K562 (cell line): ENCODE measurements at regions not wholly inside any gene's neighbourhood (a gene's known extent, or its start where the extent isn't known, plus 50 kb on each side); places are given as distances from the start of the nearest gene placed in this dataset.
A peak's percentile ranks its signal among the peaks of the same experiment; 100 is the strongest.

ENCODE experiments used
- ATAC-seq: fragments of 200-7000 bp; cut with Tn5 transposase; 3 replicates; pipeline ENCODE4 v1.9.1; 2020; ENCODE audit warnings: moderate library complexity
- BruUV-seq: library from RNA; stranded (reverse); fragments of 400-500 nt; replicated peaks from 2 replicates; lab custom pipeline; 2021; lab: Mats Ljungman, UMichigan
- CTCF ChIA-PET: fragments of 300-600 bp; formaldehyde crosslinking; extraction: SDS; loops from one replicate; lab custom pipeline; 2021; ENCODE audit warnings: low intra/inter-chr PET ratio; lab: Yijun Ruan, JAX
- POLR2A ChIA-PET: fragments of 300-600, 350-650 bp; sonication (Branson Sonifier 250); formaldehyde crosslinking; extraction: SDS; loops from one replicate; lab custom pipeline; 2021; ENCODE audit warnings: antibody characterized with exemption, inconsistent platforms; lab: Yijun Ruan, JAX
- DNase-seq, 4 experiments: peaks; one replicate each; pipeline versions ENCODE4 v3.0.0 to v3.0.0-alpha.2; 2011 to 2018; ENCODE audit warnings: low spot score in 3 of 4, mixed read lengths in 3 of 4; ENCODE audit errors: extremely low read depth in 1 of 4
- FAIRE-seq: peaks from 2 replicates; lab custom pipeline; 2011; peaks lifted over from hg19 to GRCh38; lab: Jason Lieb, UNC
- H2AFZ ChIP-seq: 2 replicates; pipeline ENCODE4 v1.6.0; 2011; ENCODE audit warnings: low read depth, low read length, control low read depth, inconsistent platforms
- H3K27ac ChIP-seq: fragments of 200-600 bp; 3 replicates; pipeline ENCODE4 v1.8.0; 2011; ENCODE audit warnings: low read depth, mild to moderate bottlenecking, control low read depth, inconsistent platforms, low read length, moderate library complexity, mixed read lengths; ENCODE audit errors: extremely low read depth
- H3K27me3 ChIP-seq, 2 experiments: fragments of 300-600 bp in 1 of 2; 2 replicates in 1 of 2; 3 replicates in 1 of 2; pipeline versions ENCODE4 v1.6.0 to v1.8.0; 2011; ENCODE audit warnings: inconsistent platforms in 2 of 2, low read length in 2 of 2, mild to moderate bottlenecking in 1 of 2, mixed read lengths in 1 of 2, moderate library complexity in 1 of 2; ENCODE audit not compliant: control insufficient read depth in 2 of 2, insufficient read depth in 2 of 2
- H3K36me3 ChIP-seq: fragments of 300-600 bp; 3 replicates; pipeline ENCODE4 v1.8.0; 2011; ENCODE audit warnings: mild to moderate bottlenecking, low read length, inconsistent platforms; ENCODE audit not compliant: control insufficient read depth, insufficient read depth
- H3K4me1 ChIP-seq, 2 experiments: fragments of 200-600 bp in 1 of 2; replicated peaks in 1 of 2; 2 replicates in 1 of 2; 3 replicates in 1 of 2; pipeline versions ENCODE4 v1.5.1 to v1.8.0; 2011; ENCODE audit warnings: inconsistent platforms in 2 of 2, low read length in 2 of 2, mild to moderate bottlenecking in 1 of 2, mixed read lengths in 1 of 2, moderate library complexity in 1 of 2; ENCODE audit not compliant: control insufficient read depth in 2 of 2, insufficient read depth in 2 of 2
- H3K4me2 ChIP-seq: 2 replicates; pipeline ENCODE4 v1.6.1; 2011; ENCODE audit warnings: low read length, control low read depth, inconsistent platforms, mixed read lengths; ENCODE audit not compliant: insufficient read depth
- H3K4me3 ChIP-seq: fragments of 200-600 bp; sonication (generic), shearing (Covaris generic); 2 replicates; pipeline ENCODE4 v1.5.1; 2016; ENCODE audit warnings: control low read depth, inconsistent platforms
- H3K79me2 ChIP-seq: fragments of 200-600 bp; 3 replicates; pipeline ENCODE4 v1.8.0; 2011; ENCODE audit warnings: low read length, inconsistent platforms; ENCODE audit not compliant: control insufficient read depth, insufficient read depth
- H3K9ac ChIP-seq, 2 experiments: 2 replicates each; pipeline versions ENCODE4 v1.6.0 to v1.6.1; 2011; ENCODE audit warnings: low read depth in 2 of 2, low read length in 2 of 2, control low read depth in 1 of 2, inconsistent platforms in 1 of 2, mild to moderate bottlenecking in 1 of 2, mixed read lengths in 1 of 2; ENCODE audit not compliant: insufficient read depth in 1 of 2
- H3K9me1 ChIP-seq: one replicate; pipeline ENCODE4 v1.6.0; 2011; ENCODE audit warnings: inconsistent platforms, mild to moderate bottlenecking, low read length, moderate library complexity; ENCODE audit not compliant: control insufficient read depth, insufficient read depth
- H3K9me3 ChIP-seq: replicated peaks from 2 replicates; pipeline ENCODE4 v1.5.1; 2011; ENCODE audit warnings: low read depth, low read length, inconsistent platforms; ENCODE audit not compliant: control insufficient read depth, insufficient read depth
- H4K20me1 ChIP-seq: replicated peaks from 2 replicates; pipeline ENCODE4 v1.6.1; 2011; ENCODE audit warnings: low read length, inconsistent platforms, mixed read lengths; ENCODE audit not compliant: control insufficient read depth, insufficient read depth
- MAZ ChIP-seq, 2 experiments: fragments of 450-650 bp in 1 of 2; sonication (generic) in 1 of 2; formaldehyde crosslinking; IDR thresholded peaks in 1 of 2; conservative IDR thresholded peaks in 1 of 2; 2 replicates each; pipeline versions ENCODE4 v1.4.0 to v1.5.0; 2020; ENCODE audit warnings: mild to moderate bottlenecking in 1 of 2, missing genetic modification reagents in 1 of 2
- SAP30 ChIP-seq: fragments of 200-600 bp; sonication (generic); IDR thresholded peaks from 2 replicates; pipeline ENCODE4 v1.6.1; 2012; ENCODE audit warnings: borderline replicate concordance, low read depth, mild to moderate bottlenecking, moderate library complexity, low read length, control low read depth, inconsistent platforms; ENCODE audit not compliant: insufficient read depth, poor library complexity, severe bottlenecking
- ZBED1 ChIP-seq: IDR thresholded peaks from 2 replicates; pipeline ENCODE4 v1.6.1; 2014
- WGBS: fragments of 100-300 bp; shearing (Covaris generic); methylation state at CpG from one replicate; pipeline ENCODE4 v1.1.6; 2016; ENCODE audit warnings: low coverage, mixed read lengths; ENCODE audit not compliant: insufficient coverage; ENCODE audit errors: missing lambda C conversion rate; 5-methylcytosine and 5-hydroxymethylcytosine counted together
- in situ Hi-C: fragments of 300-500 bp; cut with MboI; formaldehyde crosslinking; loops from 4 replicates; pipeline ENCODE4 v1.15.0; 2018; ENCODE audit warnings: inconsistent platforms, mixed read lengths
- intact Hi-C: fragments of 100-400 bp; cut with micrococcal nuclease; formaldehyde crosslinking; loops from 2 replicates; pipeline ENCODE4 v1.14.2; 2022
- TF ChIP-seq, protein P1 (sequence below): fragments of 250-450 bp; sonication (Bioruptor Pico); IDR thresholded peaks from 2 replicates; pipeline ENCODE4 v1.4.0; 2020
- TF ChIP-seq, protein P2 (sequence below), 3 experiments: IDR thresholded peaks in 2 of 3; conservative IDR thresholded peaks in 1 of 3; 2 replicates each; pipeline ENCODE4 v1.5.1; 2011 to 2012; ENCODE audit warnings: low read length in 3 of 3, mild to moderate bottlenecking in 3 of 3, control low read depth in 2 of 3, improper control_type of control experiment in 1 of 3, inconsistent platforms in 1 of 3, low read depth in 1 of 3, mixed read lengths in 1 of 3, moderate library complexity in 1 of 3; ENCODE audit not compliant: insufficient read depth in 2 of 3

DNA sequence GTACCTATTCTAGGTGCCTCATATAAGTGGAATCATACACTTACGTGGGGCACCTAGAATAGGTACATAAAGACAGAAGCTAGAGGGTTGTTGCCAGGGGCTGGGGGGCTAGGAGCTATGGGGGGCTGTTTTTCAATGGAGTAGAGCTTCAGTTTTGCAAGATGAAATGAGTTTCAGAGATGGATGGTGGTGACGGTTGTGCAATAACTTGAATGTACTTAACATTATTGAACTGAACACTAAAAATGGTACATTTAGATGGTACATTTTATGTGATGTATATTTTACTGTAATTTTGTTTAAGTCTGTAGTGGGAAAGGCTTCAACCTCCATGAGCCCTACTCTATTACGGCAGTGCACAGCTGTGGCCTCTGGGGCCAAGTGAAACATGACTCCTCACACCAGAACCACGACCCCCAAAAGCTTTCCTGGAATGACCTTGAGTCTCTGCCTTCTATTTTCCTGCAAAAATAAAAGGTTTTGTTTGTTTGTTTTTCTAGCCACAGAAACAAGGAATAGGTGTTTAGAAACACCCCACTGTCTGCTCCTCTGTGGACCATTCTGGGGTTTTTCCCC, 147.3 kb upstream of the PLXNA4 start (continued):
- TF ChIP-seq MAZ (CRISPR knock-in tag; conservative IDR thresholded peaks at IDR 0.05 in 1 of 2, IDR thresholded peaks at IDR 0.05 in 1 of 2) (no peak), ZBED1 (no peak)
- TF ChIP-seq, protein P1, sequence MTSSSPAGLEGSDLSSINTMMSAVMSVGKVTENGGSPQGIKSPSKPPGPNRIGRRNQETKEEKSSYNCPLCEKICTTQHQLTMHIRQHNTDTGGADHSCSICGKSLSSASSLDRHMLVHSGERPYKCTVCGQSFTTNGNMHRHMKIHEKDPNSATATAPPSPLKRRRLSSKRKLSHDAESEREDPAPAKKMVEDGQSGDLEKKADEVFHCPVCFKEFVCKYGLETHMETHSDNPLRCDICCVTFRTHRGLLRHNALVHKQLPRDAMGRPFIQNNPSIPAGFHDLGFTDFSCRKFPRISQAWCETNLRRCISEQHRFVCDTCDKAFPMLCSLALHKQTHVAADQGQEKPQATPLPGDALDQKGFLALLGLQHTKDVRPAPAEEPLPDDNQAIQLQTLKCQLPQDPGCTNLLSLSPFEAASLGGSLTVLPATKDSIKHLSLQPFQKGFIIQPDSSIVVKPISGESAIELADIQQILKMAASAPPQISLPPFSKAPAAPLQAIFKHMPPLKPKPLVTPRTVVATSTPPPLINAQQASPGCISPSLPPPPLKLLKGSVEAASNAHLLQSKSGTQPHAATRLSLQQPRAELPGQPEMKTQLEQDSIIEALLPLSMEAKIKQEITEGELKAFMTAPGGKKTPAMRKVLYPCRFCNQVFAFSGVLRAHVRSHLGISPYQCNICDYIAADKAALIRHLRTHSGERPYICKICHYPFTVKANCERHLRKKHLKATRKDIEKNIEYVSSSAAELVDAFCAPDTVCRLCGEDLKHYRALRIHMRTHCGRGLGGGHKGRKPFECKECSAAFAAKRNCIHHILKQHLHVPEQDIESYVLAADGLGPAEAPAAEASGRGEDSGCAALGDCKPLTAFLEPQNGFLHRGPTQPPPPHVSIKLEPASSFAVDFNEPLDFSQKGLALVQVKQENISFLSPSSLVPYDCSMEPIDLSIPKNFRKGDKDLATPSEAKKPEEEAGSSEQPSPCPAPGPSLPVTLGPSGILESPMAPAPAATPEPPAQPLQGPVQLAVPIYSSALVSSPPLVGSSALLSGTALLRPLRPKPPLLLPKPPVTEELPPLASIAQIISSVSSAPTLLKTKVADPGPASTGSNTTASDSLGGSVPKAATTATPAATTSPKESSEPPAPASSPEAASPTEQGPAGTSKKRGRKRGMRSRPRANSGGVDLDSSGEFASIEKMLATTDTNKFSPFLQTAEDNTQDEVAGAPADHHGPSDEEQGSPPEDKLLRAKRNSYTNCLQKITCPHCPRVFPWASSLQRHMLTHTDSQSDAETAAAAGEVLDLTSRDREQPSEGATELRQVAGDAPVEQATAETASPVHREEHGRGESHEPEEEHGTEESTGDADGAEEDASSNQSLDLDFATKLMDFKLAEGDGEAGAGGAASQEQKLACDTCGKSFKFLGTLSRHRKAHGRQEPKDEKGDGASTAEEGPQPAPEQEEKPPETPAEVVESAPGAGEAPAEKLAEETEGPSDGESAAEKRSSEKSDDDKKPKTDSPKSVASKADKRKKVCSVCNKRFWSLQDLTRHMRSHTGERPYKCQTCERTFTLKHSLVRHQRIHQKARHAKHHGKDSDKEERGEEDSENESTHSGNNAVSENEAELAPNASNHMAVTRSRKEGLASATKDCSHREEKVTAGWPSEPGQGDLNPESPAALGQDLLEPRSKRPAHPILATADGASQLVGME (CRISPR knock-in tag), result no peak

DNA sequence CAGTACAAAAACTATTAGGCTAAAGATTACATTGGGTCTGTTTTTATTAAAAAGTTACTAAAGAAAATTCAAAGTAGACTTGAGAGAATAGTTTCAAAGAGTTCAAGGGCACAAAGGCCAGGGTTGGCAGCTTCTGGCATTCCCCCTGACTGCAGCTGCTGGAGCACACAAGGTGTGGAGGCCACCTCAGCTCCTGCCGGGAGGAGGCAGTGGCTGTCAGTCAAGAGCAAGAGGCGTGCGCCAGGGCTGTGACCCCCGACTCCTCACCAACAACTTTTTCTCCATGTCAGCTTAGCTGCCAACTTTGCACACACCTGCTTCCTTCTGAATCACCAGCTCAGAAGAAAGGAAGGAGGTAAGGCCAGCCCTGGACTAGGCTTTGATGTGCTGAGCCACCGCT, 144.6 kb upstream of the PLXNA4 start:
- H3K79me2 ChIP-seq, result no peaks in the 10 kb centered on the region
- intact Hi-C loops, result no loop called here
- H3K27me3 ChIP-seq, result peaks cover 6 to 16% of the 10 kb centered on the region in 2 experiments; a peak in 3 of 5 replicates
- BruUV-seq, result no TSS peak
- 0% methylated on average over 5 of the region's 5 CpGs for WGBS
- H3K9me1 ChIP-seq, result no peaks in the 10 kb centered on the region
- ATAC-seq (no peak), DNase-seq (no peak), FAIRE-seq (no peak)
- H3K9ac ChIP-seq, result no peak overlapping the region
- H3K4me2 ChIP-seq, result no peak overlapping the region
- ChIA-PET POLR2A (no interaction called here), CTCF (no interaction called here)
- no peak overlapping the region for H3K4me3 ChIP-seq
- H3K27ac ChIP-seq, result no peak overlapping the region
- TF ChIP-seq, protein P2, sequence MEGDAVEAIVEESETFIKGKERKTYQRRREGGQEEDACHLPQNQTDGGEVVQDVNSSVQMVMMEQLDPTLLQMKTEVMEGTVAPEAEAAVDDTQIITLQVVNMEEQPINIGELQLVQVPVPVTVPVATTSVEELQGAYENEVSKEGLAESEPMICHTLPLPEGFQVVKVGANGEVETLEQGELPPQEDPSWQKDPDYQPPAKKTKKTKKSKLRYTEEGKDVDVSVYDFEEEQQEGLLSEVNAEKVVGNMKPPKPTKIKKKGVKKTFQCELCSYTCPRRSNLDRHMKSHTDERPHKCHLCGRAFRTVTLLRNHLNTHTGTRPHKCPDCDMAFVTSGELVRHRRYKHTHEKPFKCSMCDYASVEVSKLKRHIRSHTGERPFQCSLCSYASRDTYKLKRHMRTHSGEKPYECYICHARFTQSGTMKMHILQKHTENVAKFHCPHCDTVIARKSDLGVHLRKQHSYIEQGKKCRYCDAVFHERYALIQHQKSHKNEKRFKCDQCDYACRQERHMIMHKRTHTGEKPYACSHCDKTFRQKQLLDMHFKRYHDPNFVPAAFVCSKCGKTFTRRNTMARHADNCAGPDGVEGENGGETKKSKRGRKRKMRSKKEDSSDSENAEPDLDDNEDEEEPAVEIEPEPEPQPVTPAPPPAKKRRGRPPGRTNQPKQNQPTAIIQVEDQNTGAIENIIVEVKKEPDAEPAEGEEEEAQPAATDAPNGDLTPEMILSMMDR (IDR thresholded peaks at IDR 0.05 in 2 of 3, conservative IDR thresholded peaks at IDR 0.05 in 1 of 3; ENCODE audit: insufficient read depth in 2 of 3, low read depth in 1 of 3, low read length in 3 of 3), result peak in 1 of 3 experiments; percentile 17; a peak in 1 of 6 replicates
- no peak for TF ChIP-seq SAP30
- no peaks in the 10 kb centered on the region for H4K20me1 ChIP-seq
- in situ Hi-C loops, result no loop called here
- H2AFZ ChIP-seq, result no peak overlapping the region
- no peaks in the 10 kb centered on the region for H3K36me3 ChIP-seq
- H3K9me3 ChIP-seq, result no peaks in the 10 kb centered on the region
- H3K4me1 ChIP-seq, result no peaks in the 10 kb centered on the region
